ENCODE measurements at regions not wholly inside any gene's neighbourhood (a gene's known extent, or its start where the extent isn't known, plus 50 kb on each side); places are given as distances from the start of the nearest gene placed in this dataset.

DNA sequence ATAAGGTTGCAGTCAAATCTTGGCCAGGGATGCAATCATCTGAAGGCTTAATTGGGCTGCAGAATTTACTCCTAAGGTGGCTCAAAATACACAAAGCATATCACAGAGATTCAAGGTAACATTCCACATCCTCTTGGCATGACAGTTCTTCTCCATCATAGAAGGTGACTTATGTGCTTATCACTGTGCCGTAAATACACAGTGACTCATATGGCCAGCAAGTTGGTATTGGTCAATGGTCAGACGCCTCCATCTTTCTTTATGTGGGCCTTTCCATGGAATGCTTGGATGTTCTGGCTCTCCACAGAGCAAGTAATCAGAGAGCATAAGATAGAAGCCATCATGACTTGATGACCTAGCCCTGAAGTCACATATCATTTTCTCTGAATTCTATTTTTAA lies 168.8 kb upstream of the ST8SIA2 start:
- DNase-seq: no peak

DNA sequence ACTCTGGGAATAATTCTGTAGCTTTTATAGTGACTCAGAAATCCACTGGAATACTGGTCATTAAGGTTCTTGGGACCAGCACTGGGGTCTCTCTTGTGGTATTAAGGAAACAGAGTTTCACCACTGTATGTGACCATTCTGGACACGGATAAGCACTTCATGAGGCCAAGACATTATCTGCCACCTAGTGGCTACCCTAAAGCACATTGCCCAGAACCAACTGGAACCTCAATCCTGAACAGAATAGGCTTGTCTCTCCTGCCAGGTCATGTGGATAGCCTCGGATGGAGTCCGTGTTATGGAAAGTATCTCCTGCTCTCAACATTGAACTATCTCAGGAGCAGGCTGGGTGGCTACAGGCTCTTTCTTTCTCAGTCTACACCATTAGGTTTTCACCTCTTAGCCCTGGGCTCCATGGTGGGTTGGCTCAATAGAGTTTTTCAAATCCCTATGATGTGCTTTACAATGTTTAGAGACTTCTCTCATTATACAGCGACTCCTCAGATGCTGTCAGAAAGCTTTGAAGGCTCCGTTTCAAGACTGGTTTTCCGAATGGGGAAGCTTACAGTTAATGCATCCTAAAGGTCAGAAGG lies 167.6 kb upstream of the ST8SIA2 start:
- DNase-seq: peak; percentile 16

DNA sequence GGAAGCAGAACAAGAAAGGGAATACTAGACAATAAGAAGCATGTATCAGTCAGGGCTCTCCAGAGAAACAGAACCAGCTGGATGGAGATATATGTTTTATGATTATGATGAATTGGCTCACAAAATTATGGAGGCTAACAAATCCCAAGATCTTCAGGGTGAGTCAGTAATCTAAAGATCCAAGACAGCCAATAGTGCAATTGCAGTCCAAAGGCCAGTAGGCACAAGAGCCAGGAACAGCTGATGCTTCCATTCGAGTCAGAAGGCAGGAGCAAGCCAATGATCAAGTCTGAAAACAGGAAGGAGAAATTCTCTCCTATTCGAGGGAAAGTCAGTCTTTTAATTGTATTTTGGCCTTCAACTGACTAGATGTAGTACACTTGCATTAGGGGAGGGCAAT lies 164.9 kb upstream of the ST8SIA2 start:
- no peak for DNase-seq

DNA sequence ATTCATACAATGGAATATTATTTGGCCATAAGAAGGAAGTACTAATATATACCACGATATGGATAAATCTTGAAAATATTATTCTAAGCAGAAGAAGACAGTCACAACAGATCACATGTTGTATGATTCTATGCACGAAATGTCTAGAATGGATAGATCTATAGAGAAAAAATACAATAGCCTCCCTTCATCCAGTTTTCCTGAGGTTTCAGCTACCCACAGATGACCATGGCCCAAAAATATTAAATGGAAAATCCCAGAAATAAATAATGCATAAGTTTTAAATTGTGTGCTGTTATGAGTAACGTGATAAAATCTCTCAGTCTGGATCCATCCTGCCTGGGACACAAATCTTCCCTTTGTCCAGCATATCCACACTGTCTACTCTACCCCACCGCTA lies 162.2 kb upstream of the ST8SIA2 start:
- DNase-seq: no peak

DNA sequence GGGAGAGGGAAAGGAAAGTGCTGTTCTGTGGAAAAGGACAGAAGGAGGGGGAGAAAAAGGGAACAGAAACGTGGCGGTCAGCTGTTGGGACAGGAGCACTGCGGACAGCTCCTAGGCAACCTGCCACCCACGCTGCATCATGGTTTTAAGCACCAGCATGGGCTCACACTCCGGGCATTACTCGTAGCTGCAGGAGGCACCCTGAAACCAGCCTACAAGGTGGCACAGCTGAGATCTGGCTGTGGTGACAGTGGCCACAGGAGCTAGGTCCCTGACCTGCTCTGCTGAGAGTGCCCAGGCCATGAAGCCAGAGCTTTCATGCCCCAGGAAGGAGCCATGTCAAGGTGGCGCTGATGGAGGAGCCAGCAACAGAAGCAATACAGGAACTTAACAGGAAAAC lies 161.4 kb upstream of the ST8SIA2 start:
- DNase-seq: no peak

DNA sequence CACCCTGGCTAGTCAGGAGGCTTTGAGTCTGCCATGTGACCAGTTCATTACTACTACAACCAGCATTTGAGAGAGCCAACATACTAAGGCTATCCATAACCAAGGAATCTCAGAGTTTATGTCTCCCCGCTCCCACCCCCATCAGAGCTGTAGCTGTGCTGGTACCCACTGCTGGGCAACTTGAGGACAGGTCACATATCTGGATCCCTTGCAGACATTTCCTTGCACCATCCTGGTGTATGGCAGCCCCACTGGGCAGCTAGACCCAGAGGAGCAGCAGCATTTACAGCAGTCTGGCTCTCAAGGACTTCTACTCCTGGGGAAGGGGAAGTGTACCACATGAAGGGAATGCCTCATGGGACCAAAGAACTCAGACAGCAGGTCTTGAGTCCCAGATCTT lies 160.8 kb upstream of the ST8SIA2 start:
- no peak for DNase-seq

DNA sequence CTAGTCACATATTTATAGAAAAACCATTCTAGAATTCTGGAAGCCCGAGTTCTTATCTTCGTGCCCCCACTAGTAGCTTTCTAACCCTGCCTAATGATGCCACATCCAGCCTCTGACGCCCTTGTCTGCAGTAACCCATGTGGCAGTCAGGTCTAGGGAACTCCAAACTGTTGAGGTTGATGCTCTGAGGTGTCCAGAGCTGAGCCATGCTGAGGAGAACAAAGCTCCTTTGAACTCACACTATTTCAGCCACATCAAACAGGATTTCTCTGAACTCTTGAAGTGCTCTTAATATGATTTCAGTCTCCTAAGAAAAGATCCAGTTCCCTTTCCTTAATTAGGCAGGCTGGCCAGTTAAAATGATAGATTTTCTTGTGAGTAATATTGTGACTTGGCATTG lies 150.5 kb upstream of the ST8SIA2 start:
- DNase-seq: no peak

DNA sequence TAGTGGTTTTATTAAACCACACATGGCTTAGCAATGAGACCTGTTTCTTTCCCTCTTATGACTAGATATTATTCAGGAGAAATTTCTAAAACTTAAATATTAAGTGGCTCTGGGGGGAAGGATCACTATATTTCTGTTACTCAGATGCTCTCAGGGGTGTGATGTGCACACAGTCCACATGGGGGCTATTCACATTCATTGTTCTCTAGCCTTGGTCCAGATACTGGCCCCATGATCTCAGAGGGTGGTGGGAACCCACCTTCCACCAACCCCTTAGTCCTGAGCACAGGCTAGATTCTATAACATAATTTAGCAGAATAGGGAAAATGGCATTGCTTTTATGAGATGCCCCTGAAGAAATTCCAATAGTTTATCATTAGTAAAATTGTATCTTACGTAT lies 149.0 kb upstream of the ST8SIA2 start:
- DNase-seq: no peak

DNA sequence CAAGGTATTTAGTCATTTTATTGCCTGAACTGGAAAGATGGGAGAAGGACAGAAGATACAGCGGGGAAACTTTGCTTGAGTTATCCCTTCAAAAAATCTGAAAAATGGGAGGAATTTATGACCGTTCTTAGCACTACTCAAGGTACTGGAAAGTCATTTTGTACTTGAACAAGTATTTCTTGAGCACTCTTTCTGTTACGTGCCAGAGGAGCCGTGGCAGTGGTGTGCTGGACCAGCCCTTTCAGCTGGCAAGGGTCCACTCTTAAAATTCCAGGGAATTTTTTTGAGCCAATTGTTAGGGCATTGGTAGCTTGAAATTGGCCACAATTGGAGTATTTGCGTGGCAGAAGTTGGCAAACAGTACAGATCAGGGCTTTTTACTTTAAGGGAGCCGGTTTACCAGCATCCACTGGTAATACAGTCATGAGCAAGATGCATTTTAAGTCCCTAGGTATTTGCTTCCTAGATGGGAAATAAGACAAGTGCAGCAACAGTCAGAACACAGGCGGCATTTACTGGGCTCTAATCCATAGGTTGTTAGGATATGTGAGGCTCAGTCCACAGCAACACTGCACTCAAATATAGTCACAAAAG lies 145.9 kb upstream of the ST8SIA2 start:
- no peak for DNase-seq

DNA sequence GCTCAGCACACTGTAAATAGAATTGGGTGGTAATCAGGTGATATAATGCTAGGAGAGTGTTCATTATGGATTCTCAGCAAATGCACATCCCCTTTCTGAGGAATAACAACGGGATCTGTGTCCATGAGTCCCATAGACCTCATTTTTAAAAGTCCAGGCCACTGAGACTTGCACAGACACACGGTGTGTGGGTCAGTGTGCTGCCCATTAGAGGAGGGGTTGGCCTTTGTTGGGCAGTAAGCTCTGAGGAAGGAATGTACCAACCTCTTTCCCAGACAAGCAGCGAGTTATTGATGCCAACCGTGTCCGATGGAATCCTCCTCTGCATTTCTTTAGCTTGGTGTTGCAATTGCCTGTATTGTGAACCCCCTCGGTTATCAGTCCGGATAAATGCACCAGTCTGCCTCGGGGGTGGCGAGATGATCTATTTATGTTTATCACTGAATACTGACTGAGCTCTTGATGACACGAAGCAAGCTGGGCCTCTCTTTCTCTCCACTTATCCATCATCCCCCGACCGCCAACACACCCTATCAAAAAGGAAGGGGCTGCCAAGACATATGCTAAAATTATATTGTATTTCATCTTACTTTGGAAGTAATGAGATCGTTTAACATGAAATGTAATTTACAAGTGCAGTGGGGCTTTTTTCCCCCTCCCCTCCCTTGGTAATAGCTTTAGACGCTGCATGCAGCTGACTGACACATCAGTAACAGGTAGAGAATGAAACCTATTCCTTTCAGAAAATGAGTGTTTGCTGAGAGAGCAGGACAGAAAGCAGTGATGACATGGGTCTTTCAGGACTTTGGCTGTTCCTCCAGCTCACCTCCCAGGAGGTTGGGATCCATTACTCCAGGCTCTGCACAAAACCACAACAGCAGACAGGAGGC lies 126.6 kb upstream of the ST8SIA2 start:
- no peak for DNase-seq

DNA sequence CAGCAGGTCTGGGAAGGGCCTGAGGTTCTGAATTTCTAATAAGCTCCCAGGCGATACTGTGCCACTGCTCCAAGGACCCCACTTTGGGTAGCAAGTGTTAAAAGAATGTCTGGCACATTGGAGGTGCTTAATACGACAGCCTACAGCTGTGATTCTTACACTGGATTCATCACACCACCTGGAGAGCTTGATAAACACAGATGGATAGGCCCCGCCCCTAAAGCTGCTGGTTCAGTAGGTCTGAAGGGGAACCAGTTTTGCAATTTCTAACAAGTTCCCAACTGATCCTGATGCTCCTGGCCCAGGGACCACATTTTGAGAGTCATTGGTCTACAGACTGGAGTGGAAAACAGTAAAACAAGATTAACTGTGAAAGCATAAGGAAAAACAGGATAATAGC lies 124.8 kb upstream of the ST8SIA2 start:
- DNase-seq: peak; percentile 32

DNA sequence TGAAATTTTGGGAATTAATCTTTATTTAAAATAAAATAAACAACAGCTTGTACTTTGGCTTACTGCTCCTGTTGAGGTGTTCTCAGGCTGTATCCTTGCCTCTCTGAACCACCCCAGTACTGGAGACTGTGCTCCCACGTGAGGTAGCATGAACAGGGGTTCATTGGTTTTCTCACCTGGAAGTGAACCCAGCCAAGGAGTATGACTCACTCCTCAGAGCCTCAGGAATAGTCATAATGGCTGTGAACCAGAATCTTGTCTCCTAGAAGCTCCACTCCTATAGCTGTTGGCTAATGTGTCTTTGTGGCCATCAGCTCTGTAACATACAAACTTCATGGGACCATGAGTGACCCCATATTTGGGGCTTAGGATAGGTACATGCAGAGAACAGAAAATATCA lies 122.5 kb upstream of the ST8SIA2 start:
- DNase-seq: no peak

DNA sequence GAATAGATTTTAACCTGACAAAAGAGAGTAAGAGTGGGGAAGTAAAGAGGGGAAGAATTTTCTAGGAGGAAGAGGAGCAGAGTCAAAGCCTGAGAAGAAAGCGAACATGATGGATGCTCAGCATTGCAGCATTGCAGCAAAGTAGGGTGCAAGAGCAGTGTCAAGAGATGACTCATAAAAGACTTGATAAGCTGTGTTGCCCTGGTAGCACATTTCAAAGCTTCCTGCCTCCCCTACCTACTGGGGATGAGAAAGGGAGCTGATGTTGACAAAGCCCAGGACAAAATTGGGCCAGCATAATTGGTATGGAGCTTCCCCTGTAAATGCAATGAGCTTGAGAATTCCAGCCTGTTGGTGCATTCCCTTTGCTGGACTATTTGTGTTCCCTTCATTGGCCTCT lies 121.6 kb upstream of the ST8SIA2 start:
- no peak for DNase-seq

DNA sequence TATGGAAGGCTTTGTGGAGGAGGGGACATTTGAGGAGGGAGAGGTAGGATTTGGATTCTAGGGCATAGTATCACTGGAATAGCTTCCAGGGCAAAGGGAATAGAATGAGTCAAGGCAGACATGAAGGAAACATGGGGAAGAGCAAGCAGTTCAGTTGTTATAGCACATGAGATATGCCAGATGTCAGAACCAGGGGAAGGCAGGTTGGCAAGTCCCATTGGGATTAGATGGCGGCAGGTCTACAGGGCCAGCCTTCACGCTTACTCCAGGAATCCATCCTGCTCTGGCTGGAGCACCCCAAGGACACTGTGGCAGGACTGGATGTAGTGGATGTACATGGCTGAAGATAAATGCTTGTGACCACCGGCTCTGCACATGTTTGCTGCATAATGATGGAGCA lies 120.4 kb upstream of the ST8SIA2 start:
- DNase-seq: no peak

DNA sequence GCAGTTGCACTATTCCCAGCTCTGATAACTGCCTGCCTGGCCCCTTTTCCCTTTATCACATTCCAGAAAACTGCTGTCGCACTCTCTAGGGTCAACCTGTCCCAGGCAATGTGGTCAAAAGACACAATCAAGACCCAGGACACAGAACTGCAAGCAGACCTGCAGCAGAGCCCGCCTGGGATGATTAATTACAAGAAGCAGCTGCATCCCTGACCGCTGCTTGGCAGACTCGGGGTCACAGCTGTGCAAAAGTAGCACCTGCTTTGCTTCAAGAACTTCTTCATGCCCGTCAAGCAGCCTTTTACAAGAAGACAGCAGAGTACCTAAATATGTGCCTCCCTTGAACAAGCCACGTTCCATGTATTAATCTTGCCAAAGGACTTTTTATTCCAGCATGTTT lies 120.0 kb upstream of the ST8SIA2 start:
- DNase-seq: peak; percentile 6

DNA sequence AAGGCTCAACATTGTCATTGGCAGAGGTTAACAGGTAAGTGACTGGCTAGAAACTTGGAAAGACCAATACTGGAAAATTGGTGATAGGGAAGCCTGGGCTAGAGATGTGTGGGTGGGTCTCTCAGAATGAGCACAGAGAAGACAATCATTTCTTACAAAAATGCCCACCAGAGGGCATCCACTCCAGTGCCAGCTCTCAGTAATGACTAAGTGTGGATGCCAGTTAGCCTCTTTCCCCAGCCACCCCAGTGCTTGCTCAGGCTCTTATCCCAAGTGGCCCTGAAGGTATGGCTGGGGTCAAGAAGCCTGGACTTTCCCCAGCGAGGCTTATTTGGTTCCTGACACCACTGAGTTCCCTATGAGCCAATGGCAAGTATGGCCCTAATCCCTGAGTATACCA lies 115.9 kb upstream of the ST8SIA2 start:
- DNase-seq: peak; percentile 1

DNA sequence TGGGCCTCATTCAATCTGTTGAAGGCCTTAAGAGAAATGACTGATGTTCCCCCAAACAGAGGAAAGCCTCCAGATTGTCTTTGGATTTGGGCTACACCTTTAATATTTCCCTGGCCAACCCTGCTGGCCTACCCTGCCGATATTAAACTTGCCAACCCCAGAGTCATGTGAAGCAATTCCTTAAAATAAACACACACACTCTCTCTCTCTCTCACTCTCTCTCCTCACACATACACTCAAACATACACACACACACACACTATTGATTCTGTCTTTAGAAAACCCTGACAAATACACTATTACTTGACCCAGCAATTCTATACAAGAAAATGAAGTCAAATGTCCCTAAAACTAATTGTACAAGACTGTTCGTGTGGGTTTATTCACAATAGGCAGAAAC lies 109.9 kb upstream of the ST8SIA2 start:
- DNase-seq: no peak

DNA sequence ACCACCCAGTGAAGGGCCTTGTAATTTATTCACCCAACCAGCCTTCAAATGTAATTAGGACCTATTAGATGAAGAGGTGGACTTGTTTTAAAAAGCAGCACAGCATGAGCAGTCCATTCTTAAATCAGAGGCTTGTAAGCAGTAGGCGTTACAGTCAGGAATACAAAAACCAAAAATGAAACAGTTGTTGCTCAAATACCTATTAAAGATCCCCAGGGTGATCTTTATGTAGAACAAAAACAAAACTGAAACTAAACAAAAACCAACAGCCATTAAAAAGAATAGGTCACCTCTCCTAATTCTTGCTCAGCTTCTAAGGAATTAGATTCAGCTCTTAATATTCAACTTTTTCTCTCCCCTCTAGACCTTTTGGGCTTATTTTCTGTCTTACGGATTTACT lies 104.9 kb upstream of the ST8SIA2 start:
- no peak for DNase-seq

DNA sequence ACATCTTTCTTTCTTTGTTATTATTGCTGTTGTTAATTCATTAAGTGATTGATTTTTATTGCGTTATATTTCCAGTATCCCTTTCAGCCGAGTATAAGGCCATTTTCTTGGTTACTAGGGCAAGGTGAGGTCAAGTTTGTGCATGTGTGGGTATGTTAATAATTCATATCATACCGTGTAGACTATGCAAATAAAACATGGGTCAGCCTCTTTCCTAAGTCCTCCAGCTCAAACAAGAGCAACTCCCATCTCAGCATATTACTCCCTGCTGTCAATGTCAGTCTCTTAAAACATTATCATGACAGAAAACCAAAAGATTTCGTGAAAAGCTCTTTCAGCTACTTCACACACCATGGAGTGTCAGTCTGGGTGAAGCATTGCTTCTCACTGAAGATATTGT lies 103.9 kb upstream of the ST8SIA2 start:
- no peak for DNase-seq

DNA sequence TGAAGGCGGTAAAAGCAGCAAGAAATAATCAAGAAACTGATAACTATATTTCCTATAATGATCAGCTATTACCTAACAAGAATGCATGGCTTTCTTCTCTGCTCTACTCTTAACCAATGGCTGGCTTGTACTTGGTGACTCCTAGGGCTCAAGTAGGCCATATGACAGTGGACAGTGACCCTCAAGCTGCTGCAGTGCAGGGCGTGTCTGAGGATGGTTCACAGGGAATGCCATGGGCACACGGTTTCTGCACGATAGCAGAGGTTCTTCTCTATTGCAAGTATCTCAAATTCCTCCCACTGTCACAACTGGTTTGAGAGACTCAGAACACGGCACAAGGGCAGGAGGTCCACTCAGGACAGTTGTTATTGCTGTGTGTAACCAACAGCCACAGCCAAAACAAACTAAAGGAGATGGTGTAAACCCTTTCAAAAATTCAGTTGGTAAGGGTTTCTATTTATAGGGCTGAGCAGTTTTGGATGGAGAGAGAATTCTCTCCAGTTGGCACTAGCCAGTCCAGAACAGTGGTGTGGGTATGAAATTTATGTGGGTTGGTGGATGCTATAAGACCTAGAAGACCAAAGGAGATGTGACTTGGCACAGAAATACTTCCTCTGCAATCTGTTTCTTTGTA lies 103.2 kb upstream of the ST8SIA2 start:
- no peak for DNase-seq

DNA sequence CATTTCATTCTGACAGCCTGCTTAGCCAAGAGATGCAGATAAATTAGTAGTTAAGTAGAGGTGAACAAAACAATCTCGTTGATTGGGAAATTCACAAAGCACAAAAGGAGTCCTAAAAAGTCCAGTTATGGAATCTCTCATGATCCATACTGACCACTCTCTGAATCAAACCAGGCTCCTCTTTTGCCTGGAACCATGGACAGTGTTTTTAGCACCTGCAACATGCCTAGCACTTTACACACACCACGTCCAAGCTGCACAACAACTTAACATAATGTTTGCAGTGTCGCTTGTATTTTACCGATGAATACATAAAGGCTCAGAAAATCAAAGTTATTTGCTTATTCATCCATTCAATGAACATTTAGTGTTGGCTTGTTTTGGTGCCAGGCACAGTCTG lies 101.8 kb upstream of the ST8SIA2 start:
- DNase-seq: no peak

DNA sequence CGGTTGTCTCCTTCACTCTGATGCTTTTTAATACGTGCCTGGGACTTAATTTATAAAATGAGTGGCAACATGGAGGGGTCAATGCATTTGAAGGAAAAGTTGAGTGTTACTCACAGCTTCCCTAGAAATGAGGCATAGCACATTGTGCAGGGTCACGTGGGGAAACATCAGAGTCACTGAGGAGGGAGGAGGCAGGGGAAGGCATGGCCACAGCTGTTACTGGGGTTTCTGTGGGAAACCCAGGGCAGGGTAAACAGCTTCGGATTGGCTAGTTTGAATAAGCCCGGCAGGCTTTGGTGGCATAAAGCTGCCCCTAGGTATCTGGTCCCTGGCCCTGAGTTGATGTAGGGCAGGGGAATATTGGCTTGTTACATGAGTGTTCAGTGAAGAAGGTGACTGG lies 98.9 kb upstream of the ST8SIA2 start:
- no peak for DNase-seq

DNA sequence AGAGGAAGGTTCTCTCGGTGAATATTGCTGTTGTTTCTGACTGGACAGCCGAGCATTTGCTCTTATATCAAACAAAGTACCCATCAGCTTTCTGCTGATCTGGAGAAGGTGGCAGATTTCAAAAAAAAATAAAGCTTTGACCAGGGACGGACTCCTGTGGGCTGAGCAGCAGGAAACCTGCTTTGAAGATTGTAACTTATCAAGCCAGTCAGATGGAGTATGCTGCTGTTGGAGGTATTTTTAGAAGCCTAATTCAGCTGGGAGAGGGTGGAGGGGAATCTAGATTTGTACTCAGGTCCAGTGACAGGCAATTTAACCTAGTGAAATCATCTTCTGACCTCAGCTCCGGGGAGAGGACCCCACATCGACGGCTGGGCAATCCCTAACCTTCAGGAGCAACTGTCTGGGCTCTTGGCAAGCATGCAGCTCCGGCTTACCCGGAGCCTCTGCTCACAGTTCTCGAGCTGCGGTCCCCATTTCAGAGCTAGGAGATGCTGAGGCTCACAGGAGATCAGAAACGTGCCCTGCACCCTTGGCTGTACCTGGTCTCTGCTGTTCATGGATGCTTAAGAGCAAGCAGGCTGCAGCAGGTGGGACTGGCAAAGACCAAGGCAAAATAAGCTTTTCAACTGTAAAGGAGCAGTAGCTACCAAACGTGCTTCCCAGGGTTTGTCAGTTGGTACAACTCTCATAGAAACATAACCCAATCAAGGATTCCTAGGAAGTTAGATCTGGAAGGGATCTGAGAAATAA lies 89.3 kb upstream of the ST8SIA2 start:
- no peak for DNase-seq
